ENCODE measurements at regions not wholly inside any gene's neighbourhood (a gene's known extent, or its start where the extent isn't known, plus 50 kb on each side); places are given as distances from the start of the nearest gene placed in this dataset.

GRCh38 chr7:120123528-120123927 is 149.4 kb upstream of the KCND2 start:
- no peaks in the 10 kb centered on the region for H3K36me3 ChIP-seq (ENCODE audit: control insufficient read depth, insufficient read depth, low read length)
- no peaks in the 10 kb centered on the region for H3K4me1 ChIP-seq (ENCODE audit: control insufficient read depth, insufficient read depth, low read length)
- H3K27ac ChIP-seq (ENCODE audit: low read length), result no peak overlapping the region
- WGBS (ENCODE audit: insufficient coverage, low lambda C conversion rate), result no CpG with 5 or more reads among the region's 1 CpG
- no peaks in the 10 kb centered on the region for H3K9me3 ChIP-seq (ENCODE audit: control insufficient read depth, low read depth, low read length)
- DNase-seq, result no peak
- no peaks in the 10 kb centered on the region for H3K27me3 ChIP-seq (ENCODE audit: control insufficient read depth, insufficient read depth, low read length)
- no peak overlapping the region for H3K4me3 ChIP-seq (ENCODE audit: low read length)

GRCh38 chr7:120131096-120131839 is 141.7 kb upstream of the KCND2 start:
- no peaks in the 10 kb centered on the region for H3K4me1 ChIP-seq (ENCODE audit: control insufficient read depth, insufficient read depth, low read length)
- no peaks in the 10 kb centered on the region for H3K36me3 ChIP-seq (ENCODE audit: control insufficient read depth, insufficient read depth, low read length)
- DNase-seq, result no peak
- peaks cover 4% of the 10 kb centered on the region for H3K9me3 ChIP-seq (ENCODE audit: control insufficient read depth, low read depth, low read length)
- H3K27me3 ChIP-seq (ENCODE audit: control insufficient read depth, insufficient read depth, low read length), result no peaks in the 10 kb centered on the region
- no peak overlapping the region for H3K4me3 ChIP-seq (ENCODE audit: low read length)
- no CpG with 5 or more reads among the region's 5 CpGs for WGBS (ENCODE audit: insufficient coverage, low lambda C conversion rate)
- H3K27ac ChIP-seq (ENCODE audit: low read length), result no peak overlapping the region

GRCh38 chr7:120138497-120138896 is 134.5 kb upstream of the KCND2 start:
- Histone ChIP-seq H3K4me1 (ENCODE audit: control insufficient read depth, insufficient read depth, low read length) (no peaks in the 10 kb centered on the region), H3K9me3 (ENCODE audit: control insufficient read depth, low read depth, low read length) (no peaks in the 10 kb centered on the region), H3K27me3 (ENCODE audit: control insufficient read depth, insufficient read depth, low read length) (no peaks in the 10 kb centered on the region), H3K36me3 (ENCODE audit: control insufficient read depth, insufficient read depth, low read length) (no peaks in the 10 kb centered on the region), H3K4me3 (ENCODE audit: low read length) (no peak overlapping the region), H3K27ac (ENCODE audit: low read length) (no peak overlapping the region)
- no peak for DNase-seq
- 100% methylated on average over 1 of the region's 1 CpG for WGBS (ENCODE audit: insufficient coverage, low lambda C conversion rate)

GRCh38 chr7:120156476-120156875 is 116.5 kb upstream of the KCND2 start:
- Histone ChIP-seq H3K9me3 (ENCODE audit: control insufficient read depth, low read depth, low read length) (no peaks in the 10 kb centered on the region), H3K36me3 (ENCODE audit: control insufficient read depth, insufficient read depth, low read length) (no peaks in the 10 kb centered on the region), H3K4me1 (ENCODE audit: control insufficient read depth, insufficient read depth, low read length) (no peaks in the 10 kb centered on the region), H3K27me3 (ENCODE audit: control insufficient read depth, insufficient read depth, low read length) (no peaks in the 10 kb centered on the region), H3K4me3 (ENCODE audit: low read length) (no peak overlapping the region), H3K27ac (ENCODE audit: low read length) (no peak overlapping the region)
- WGBS (ENCODE audit: insufficient coverage, low lambda C conversion rate), result 40% methylated on average over 1 of the region's 1 CpG
- DNase-seq, result no peak

GRCh38 chr7:120160166-120160565 is 112.8 kb upstream of the KCND2 start:
- Histone ChIP-seq H3K4me3 (ENCODE audit: low read length) (no peak overlapping the region), H3K9me3 (ENCODE audit: control insufficient read depth, low read depth, low read length) (no peaks in the 10 kb centered on the region), H3K4me1 (ENCODE audit: control insufficient read depth, insufficient read depth, low read length) (no peaks in the 10 kb centered on the region), H3K27ac (ENCODE audit: low read length) (no peak overlapping the region), H3K36me3 (ENCODE audit: control insufficient read depth, insufficient read depth, low read length) (no peaks in the 10 kb centered on the region), H3K27me3 (ENCODE audit: control insufficient read depth, insufficient read depth, low read length) (no peaks in the 10 kb centered on the region)
- WGBS (ENCODE audit: insufficient coverage, low lambda C conversion rate), result 60% methylated on average over 1 of the region's 2 CpGs
- no peak for DNase-seq

GRCh38 chr7:120163449-120163848 is 109.5 kb upstream of the KCND2 start:
- no peaks in the 10 kb centered on the region for H3K27me3 ChIP-seq (ENCODE audit: control insufficient read depth, insufficient read depth, low read length)
- no peaks in the 10 kb centered on the region for H3K36me3 ChIP-seq (ENCODE audit: control insufficient read depth, insufficient read depth, low read length)
- DNase-seq, result no peak
- WGBS (ENCODE audit: insufficient coverage, low lambda C conversion rate), result no CpG with 5 or more reads among the region's 4 CpGs
- no peaks in the 10 kb centered on the region for H3K9me3 ChIP-seq (ENCODE audit: control insufficient read depth, low read depth, low read length)
- no peak overlapping the region for H3K27ac ChIP-seq (ENCODE audit: low read length)
- no peaks in the 10 kb centered on the region for H3K4me1 ChIP-seq (ENCODE audit: control insufficient read depth, insufficient read depth, low read length)
- H3K4me3 ChIP-seq (ENCODE audit: low read length), result no peak overlapping the region

- Histone ChIP-seq H3K27me3 (ENCODE audit: control insufficient read depth, insufficient read depth, low read length) (no peaks in the 10 kb centered on the region), H3K27ac (ENCODE audit: low read length) (no peak overlapping the region), H3K36me3 (ENCODE audit: control insufficient read depth, insufficient read depth, low read length) (no peaks in the 10 kb centered on the region), H3K4me3 (ENCODE audit: low read length) (no peak overlapping the region), H3K9me3 (ENCODE audit: control insufficient read depth, low read depth, low read length) (no peaks in the 10 kb centered on the region), H3K4me1 (ENCODE audit: control insufficient read depth, insufficient read depth, low read length) (no peaks in the 10 kb centered on the region)
- WGBS (ENCODE audit: insufficient coverage, low lambda C conversion rate), result 100% methylated on average over 1 of the region's 2 CpGs
- DNase-seq, result no peak
These were observed 107.7 kb upstream of the KCND2 start for GRCh38 chr7:120165227-120165626.

GRCh38 chr7:120168066-120168465 is 104.9 kb upstream of the KCND2 start:
- Histone ChIP-seq H3K9me3 (ENCODE audit: control insufficient read depth, low read depth, low read length) (no peaks in the 10 kb centered on the region), H3K27ac (ENCODE audit: low read length) (no peak overlapping the region), H3K27me3 (ENCODE audit: control insufficient read depth, insufficient read depth, low read length) (no peaks in the 10 kb centered on the region), H3K36me3 (ENCODE audit: control insufficient read depth, insufficient read depth, low read length) (no peaks in the 10 kb centered on the region), H3K4me1 (ENCODE audit: control insufficient read depth, insufficient read depth, low read length) (no peaks in the 10 kb centered on the region), H3K4me3 (ENCODE audit: low read length) (no peak overlapping the region)
- no peak for DNase-seq
- WGBS (ENCODE audit: insufficient coverage, low lambda C conversion rate), result 88% methylated on average over 3 of the region's 4 CpGs

GRCh38 chr7:120169996-120170783 is 102.8 kb upstream of the KCND2 start:
- Histone ChIP-seq H3K27ac (ENCODE audit: low read length) (no peak overlapping the region), H3K27me3 (ENCODE audit: control insufficient read depth, insufficient read depth, low read length) (no peaks in the 10 kb centered on the region), H3K4me1 (ENCODE audit: control insufficient read depth, insufficient read depth, low read length) (no peaks in the 10 kb centered on the region), H3K4me3 (ENCODE audit: low read length) (no peak overlapping the region), H3K9me3 (ENCODE audit: control insufficient read depth, low read depth, low read length) (no peaks in the 10 kb centered on the region), H3K36me3 (ENCODE audit: control insufficient read depth, insufficient read depth, low read length) (no peaks in the 10 kb centered on the region)
- WGBS (ENCODE audit: insufficient coverage, low lambda C conversion rate), result 70% methylated on average over 1 of the region's 2 CpGs
- DNase-seq, result no peak

- H3K4me3 ChIP-seq (ENCODE audit: low read length), result no peak overlapping the region
- H3K27me3 ChIP-seq (ENCODE audit: control insufficient read depth, insufficient read depth, low read length), result no peaks in the 10 kb centered on the region
- no peak overlapping the region for H3K27ac ChIP-seq (ENCODE audit: low read length)
- no peak for DNase-seq
- no peaks in the 10 kb centered on the region for H3K4me1 ChIP-seq (ENCODE audit: control insufficient read depth, insufficient read depth, low read length)
- H3K36me3 ChIP-seq (ENCODE audit: control insufficient read depth, insufficient read depth, low read length), result no peaks in the 10 kb centered on the region
- no peaks in the 10 kb centered on the region for H3K9me3 ChIP-seq (ENCODE audit: control insufficient read depth, low read depth, low read length)
These were observed 102.1 kb upstream of the KCND2 start for GRCh38 chr7:120170834-120171233.

- Histone ChIP-seq H3K4me1 (ENCODE audit: control insufficient read depth, insufficient read depth, low read length) (no peaks in the 10 kb centered on the region), H3K36me3 (ENCODE audit: control insufficient read depth, insufficient read depth, low read length) (no peaks in the 10 kb centered on the region), H3K27ac (ENCODE audit: low read length) (no peak overlapping the region), H3K9me3 (ENCODE audit: control insufficient read depth, low read depth, low read length) (no peaks in the 10 kb centered on the region), H3K27me3 (ENCODE audit: control insufficient read depth, insufficient read depth, low read length) (no peaks in the 10 kb centered on the region), H3K4me3 (ENCODE audit: low read length) (no peak overlapping the region)
- no CpG with 5 or more reads among the region's 1 CpG for WGBS (ENCODE audit: insufficient coverage, low lambda C conversion rate)
- no peak for DNase-seq
These were observed 101.6 kb upstream of the KCND2 start for GRCh38 chr7:120171406-120171805.

Measured in large intestine (tissue), 3 donors.